Left lung (tissue), 4 donors: ENCODE measurements at regions not wholly inside any gene's neighbourhood (a gene's known extent, or its start where the extent isn't known, plus 50 kb on each side); places are given as distances from the start of the nearest gene placed in this dataset.

ENCODE experiments used
- ATAC-seq: fragments of 200-7000 bp; cut with Tn5 transposase; one replicate; pipeline ENCODE4 v1.9.1; 2020; ENCODE audit warnings: moderate library complexity
- DNase-seq, 4 donors: peaks; one replicate each; pipeline ENCODE4 v3.0.0-alpha.2; 2013 to 2020
- H3K27ac ChIP-seq, 2 donors: fragments of 200-600 bp; sonication (generic) in 1 of 2; one replicate each; pipeline versions ENCODE4 v1.5.0 to v1.8.0; 2020 to 2021
- H3K27me3 ChIP-seq, 2 donors: fragments of 200-600 bp; sonication (generic) in 1 of 2; one replicate each; pipeline versions ENCODE4 v1.5.0 to v1.8.0; 2020 to 2021
- H3K36me3 ChIP-seq, 2 donors: fragments of 200-600 bp; sonication (generic) in 1 of 2; one replicate each; pipeline versions ENCODE4 v1.5.0 to v1.8.0; 2020 to 2021
- H3K4me1 ChIP-seq, 2 donors: fragments of 200-600 bp; one replicate each; pipeline ENCODE4 v1.8.0; 2021
- H3K4me3 ChIP-seq, 2 donors: fragments of 200-600 bp; sonication (generic) in 1 of 2; one replicate each; pipeline versions ENCODE4 v1.5.0 to v1.8.0; 2020 to 2021; ENCODE audit warnings: mild to moderate bottlenecking in 1 of 2
- H3K9me3 ChIP-seq, 2 donors: fragments of 200-600 bp; sonication (generic) in 1 of 2; one replicate each; pipeline versions ENCODE4 v1.5.0 to v1.8.0; 2020 to 2021
- intact Hi-C, 2 donors: fragments of 100-400 bp; cut with DNase I; formaldehyde crosslinking; loops; one replicate each; pipeline versions ENCODE4 v1.11.2 to v1.14.2; 2022
- TF ChIP-seq, protein P1 (sequence below), 2 donors: fragments of 200-600 bp; sonication (generic) in 1 of 2; IDR thresholded peaks; one replicate each; pipeline versions ENCODE4 v1.5.0 to v1.8.0; 2021; ENCODE audit warnings: antibody characterized with exemption in 2 of 2
- donor health status: DM: no; HTN: yes; CAD: no.
- donor health status: DM: no; HTN: no; CAD: no.

GRCh38 chr13:89846926-89847585 is 1500.4 kb upstream of the MIR17HG start:
- H3K9me3 ChIP-seq = peaks cover 0 to 5% of the 10 kb centered on the region in 2 donors
- TF ChIP-seq, protein P1, sequence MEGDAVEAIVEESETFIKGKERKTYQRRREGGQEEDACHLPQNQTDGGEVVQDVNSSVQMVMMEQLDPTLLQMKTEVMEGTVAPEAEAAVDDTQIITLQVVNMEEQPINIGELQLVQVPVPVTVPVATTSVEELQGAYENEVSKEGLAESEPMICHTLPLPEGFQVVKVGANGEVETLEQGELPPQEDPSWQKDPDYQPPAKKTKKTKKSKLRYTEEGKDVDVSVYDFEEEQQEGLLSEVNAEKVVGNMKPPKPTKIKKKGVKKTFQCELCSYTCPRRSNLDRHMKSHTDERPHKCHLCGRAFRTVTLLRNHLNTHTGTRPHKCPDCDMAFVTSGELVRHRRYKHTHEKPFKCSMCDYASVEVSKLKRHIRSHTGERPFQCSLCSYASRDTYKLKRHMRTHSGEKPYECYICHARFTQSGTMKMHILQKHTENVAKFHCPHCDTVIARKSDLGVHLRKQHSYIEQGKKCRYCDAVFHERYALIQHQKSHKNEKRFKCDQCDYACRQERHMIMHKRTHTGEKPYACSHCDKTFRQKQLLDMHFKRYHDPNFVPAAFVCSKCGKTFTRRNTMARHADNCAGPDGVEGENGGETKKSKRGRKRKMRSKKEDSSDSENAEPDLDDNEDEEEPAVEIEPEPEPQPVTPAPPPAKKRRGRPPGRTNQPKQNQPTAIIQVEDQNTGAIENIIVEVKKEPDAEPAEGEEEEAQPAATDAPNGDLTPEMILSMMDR (IDR thresholded peaks at IDR 0.05) = no peak
- intact Hi-C loops = no loop called here
- H3K27me3 ChIP-seq = no peaks in the 10 kb centered on the region
- H3K27ac ChIP-seq = no peak overlapping the region
- H3K36me3 ChIP-seq = no peaks in the 10 kb centered on the region
- DNase-seq (peak in 2 of 4 donors; percentile 61 to 66), ATAC-seq (peak; percentile 41)
- no peak overlapping the region for H3K4me3 ChIP-seq
- no peaks in the 10 kb centered on the region for H3K4me1 ChIP-seq

DNA sequence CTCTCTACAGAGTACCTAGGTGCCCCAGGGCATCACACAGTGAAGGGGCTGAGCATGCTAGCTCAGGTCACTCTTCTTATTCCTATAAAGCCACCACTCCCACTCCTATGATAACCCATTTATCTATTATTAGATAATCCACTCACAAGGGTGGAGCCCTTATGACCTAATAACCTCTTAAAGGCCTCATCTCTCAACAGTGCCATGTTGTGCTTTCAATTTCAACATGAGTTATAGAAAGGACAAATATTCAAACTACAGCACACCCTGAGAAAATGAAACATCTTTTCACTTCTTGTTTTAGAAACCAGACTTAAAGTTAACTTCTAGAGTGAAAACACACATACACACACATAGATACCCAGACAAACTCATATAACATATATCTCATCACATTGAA is 1494.9 kb upstream of the MIR17HG start:
- TF ChIP-seq, protein P1 (IDR thresholded peaks at IDR 0.05) = no peak
- Histone ChIP-seq H3K9me3 (no peaks in the 10 kb centered on the region), H3K36me3 (no peaks in the 10 kb centered on the region), H3K4me1 (no peaks in the 10 kb centered on the region), H3K4me3 (no peak overlapping the region), H3K27ac (no peak overlapping the region), H3K27me3 (no peaks in the 10 kb centered on the region)
- intact Hi-C loops = no loop called here
- no peak for DNase-seq
- no peak for ATAC-seq

DNA sequence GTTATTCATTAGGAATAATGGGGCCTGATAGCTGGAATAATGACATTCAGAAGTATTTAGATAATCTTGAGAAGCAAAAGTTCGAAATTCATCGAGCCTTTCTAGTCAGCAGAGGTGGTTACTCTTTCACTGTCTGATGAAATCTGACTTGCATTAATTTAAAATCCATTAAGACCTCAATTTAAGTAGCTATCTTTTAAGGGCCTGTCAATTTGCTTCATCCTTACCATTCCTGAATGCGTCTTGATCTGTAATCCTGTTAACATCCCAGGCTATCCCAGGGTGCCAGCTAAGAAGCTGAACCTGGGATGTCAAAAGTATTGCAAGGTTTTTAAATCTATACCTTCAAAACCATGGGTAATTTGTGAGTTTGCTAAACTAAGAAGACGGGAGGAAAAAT is 1491.0 kb upstream of the MIR17HG start:
- DNase-seq = no peak
- no peaks in the 10 kb centered on the region for H3K27me3 ChIP-seq
- no peak for ATAC-seq
- H3K9me3 ChIP-seq = no peaks in the 10 kb centered on the region
- TF ChIP-seq, protein P1 (IDR thresholded peaks at IDR 0.05) = no peak
- no peak overlapping the region for H3K4me3 ChIP-seq
- intact Hi-C loops = no loop called here
- H3K36me3 ChIP-seq = no peaks in the 10 kb centered on the region
- no peaks in the 10 kb centered on the region for H3K4me1 ChIP-seq
- H3K27ac ChIP-seq = no peak overlapping the region

- ATAC-seq (no peak), DNase-seq (no peak)
- no peak overlapping the region for H3K4me3 ChIP-seq
- TF ChIP-seq, protein P1 (IDR thresholded peaks at IDR 0.05) = no peak
- no peaks in the 10 kb centered on the region for H3K36me3 ChIP-seq
- H3K27me3 ChIP-seq = no peaks in the 10 kb centered on the region
- H3K27ac ChIP-seq = no peak overlapping the region
- intact Hi-C loops = no loop called here
- H3K4me1 ChIP-seq = no peaks in the 10 kb centered on the region
- no peaks in the 10 kb centered on the region for H3K9me3 ChIP-seq
Measured at GRCh38 chr13:89857502-89857901, 1490.0 kb upstream of the MIR17HG start.

GRCh38 chr13:89862011-89862690 is 1485.3 kb upstream of the MIR17HG start:
- no peak for ATAC-seq
- Histone ChIP-seq H3K4me1 (no peaks in the 10 kb centered on the region), H3K9me3 (no peaks in the 10 kb centered on the region), H3K27me3 (no peaks in the 10 kb centered on the region), H3K36me3 (no peaks in the 10 kb centered on the region), H3K4me3 (no peak overlapping the region), H3K27ac (no peak overlapping the region)
- peak in 1 of 4 donors; percentile 37 for DNase-seq
- TF ChIP-seq, protein P1 (IDR thresholded peaks at IDR 0.05) = no peak
- intact Hi-C loops = no loop called here
